B cell (primary cell): ENCODE measurements at regions not wholly inside any gene's neighbourhood (a gene's known extent, or its start where the extent isn't known, plus 50 kb on each side); places are given as distances from the start of the nearest gene placed in this dataset.

Experiments
- ATAC-seq: fragments of 200-7000 bp; cut with Tn5 transposase; one replicate; pipeline ENCODE4 v1.10.0; 2021; ENCODE audit warnings: low read depth, mild to moderate bottlenecking, moderate number of reproducible peaks, moderate library complexity
- CTCF ChIA-PET: fragments of 350-600 bp; sonication (Branson Sonifier 250); formaldehyde crosslinking; loops from one replicate; lab custom pipeline; 2021; ENCODE audit warnings: antibody characterized with exemption, inconsistent platforms; lab: Charles Lee
- POLR2A ChIA-PET: fragments of 350-600 bp; sonication (Branson Sonifier 250); formaldehyde crosslinking; loops from one replicate; lab custom pipeline; 2021; ENCODE audit warnings: antibody characterized with exemption; lab: Charles Lee
- DNase-seq: peaks from one replicate; pipeline ENCODE4 v3.0.0; 2013
- H2AFZ ChIP-seq: 2 replicates; pipeline ENCODE4 v1.6.1; 2012; ENCODE audit warnings: mild to moderate bottlenecking, low read depth, low read length; ENCODE audit not compliant: insufficient read depth, poor library complexity, severe bottlenecking
- H3K27ac ChIP-seq, 2 donors: 1 replicate in 1 of 2; 2 replicates in 1 of 2; pipeline ENCODE4 v1.5.1; 2012 to 2013; ENCODE audit warnings: low read length in 2 of 2, mild to moderate bottlenecking in 2 of 2, moderate library complexity in 1 of 2
- H3K27me3 ChIP-seq, 4 experiments: fragments of 200-600 bp in 1 of 4; sonication (generic) in 1 of 4; replicated peaks in 1 of 4; 1 replicate in 2 of 4; 2 replicates in 2 of 4; pipeline versions ENCODE4 v1.6.1 to v1.7.0; 2013 to 2016; ENCODE audit warnings: low read length in 3 of 4, mild to moderate bottlenecking in 2 of 4, mixed read lengths in 1 of 4, moderate library complexity in 1 of 4; ENCODE audit not compliant: insufficient read depth in 4 of 4, control insufficient read depth in 3 of 4; ENCODE audit errors: control extremely low read depth in 1 of 4
- H3K36me3 ChIP-seq, 2 experiments: replicated peaks in 1 of 2; 1 replicate in 1 of 2; 2 replicates in 1 of 2; pipeline versions ENCODE4 v1.6.1 to v1.7.1; 2013; ENCODE audit warnings: low read length in 1 of 2; ENCODE audit not compliant: insufficient read depth in 2 of 2, control insufficient read depth in 1 of 2; ENCODE audit errors: control extremely low read depth in 1 of 2, extremely low read depth in 1 of 2
- H3K4me1 ChIP-seq, 2 donors: fragments of 200-600 bp in 1 of 2; sonication (generic) in 1 of 2; 1 replicate in 1 of 2; 2 replicates in 1 of 2; pipeline versions ENCODE4 v1.5.1 to v1.6.1; 2013 to 2017; ENCODE audit warnings: low read length in 2 of 2; ENCODE audit not compliant: control insufficient read depth in 2 of 2, insufficient read depth in 2 of 2
- H3K4me2 ChIP-seq: replicated peaks from 2 replicates; pipeline ENCODE3; 2012; ENCODE audit warnings: mild to moderate bottlenecking, low read depth, low read length; ENCODE audit not compliant: poor library complexity, severe bottlenecking
- H3K4me3 ChIP-seq, 5 experiments: fragments of 200-600 bp in 1 of 5; sonication (generic) in 1 of 5; 1 replicate in 3 of 5; 2 replicates in 2 of 5; pipeline versions ENCODE4 v1.5.1 to v1.7.0; 2011 to 2016; ENCODE audit warnings: low read length in 4 of 5, mild to moderate bottlenecking in 4 of 5, low read depth in 2 of 5, control low read depth in 1 of 5, moderate library complexity in 1 of 5; ENCODE audit not compliant: insufficient read depth in 1 of 5; ENCODE audit errors: control extremely low read depth in 1 of 5, extremely low read depth in 1 of 5
- H3K79me2 ChIP-seq: fragments of 200-600 bp; sonication (generic); one replicate; pipeline ENCODE4 v1.6.0; 2016; ENCODE audit warnings: low read length; ENCODE audit not compliant: control insufficient read depth, insufficient read depth
- H3K9ac ChIP-seq: fragments of 200-600 bp; sonication (generic); 2 replicates; pipeline ENCODE4 v1.6.1; 2017; ENCODE audit warnings: mild to moderate bottlenecking, low read length, moderate library complexity
- H3K9me3 ChIP-seq, 3 donors: one replicate each; pipeline versions ENCODE4 v1.6.1 to v1.7.1; 2013; ENCODE audit warnings: low read length in 2 of 3; ENCODE audit not compliant: control insufficient read depth in 2 of 3, insufficient read depth in 1 of 3; ENCODE audit errors: control extremely low read depth in 1 of 3
- H4K20me1 ChIP-seq: 2 replicates; pipeline ENCODE4 v1.6.0; 2012; ENCODE audit warnings: mild to moderate bottlenecking, low read length; ENCODE audit not compliant: insufficient read depth, control insufficient read depth, poor library complexity, severe bottlenecking
- H3K27ac Mint-ChIP-seq: one replicate; pipeline ENCODE4 v1.8.0; 2021; ENCODE audit warnings: mixed read lengths
- H3K27me3 Mint-ChIP-seq: one replicate; pipeline ENCODE4 v1.8.0; 2021; ENCODE audit warnings: mixed read lengths
- H3K4me1 Mint-ChIP-seq: one replicate; pipeline ENCODE4 v1.8.0; 2021; ENCODE audit warnings: mixed read lengths
- H3K4me3 Mint-ChIP-seq: one replicate; pipeline ENCODE4 v1.8.0; 2021; ENCODE audit warnings: mixed read lengths
- H3K9me3 Mint-ChIP-seq: one replicate; pipeline ENCODE4 v1.8.0; 2022; ENCODE audit warnings: mixed read lengths; ENCODE audit not compliant: insufficient read depth
- EZH2 ChIP-seq: IDR thresholded peaks from 2 replicates; pipeline ENCODE4 v1.6.1; 2012; ENCODE audit warnings: borderline replicate concordance, low read depth, mild to moderate bottlenecking, moderate library complexity, low read length; ENCODE audit not compliant: insufficient read depth, poor library complexity, severe bottlenecking
- WGBS: methylation state at CpG from one replicate; pipeline ENCODE4 v1.1.5; 2013; ENCODE audit warnings: missing lambda C conversion rate; ENCODE audit not compliant: insufficient coverage; 5-methylcytosine and 5-hydroxymethylcytosine counted together
- intact Hi-C: fragments of 100-400 bp; cut with micrococcal nuclease; formaldehyde crosslinking; loops from one replicate; pipeline ENCODE4 v1.10.0; 2022
- TF ChIP-seq, protein P1 (sequence below): fragments of 200-600 bp; IDR thresholded peaks from one replicate; pipeline ENCODE4 v1.8.0; 2022; ENCODE audit warnings: antibody characterized with exemption, mild to moderate bottlenecking

DNA sequence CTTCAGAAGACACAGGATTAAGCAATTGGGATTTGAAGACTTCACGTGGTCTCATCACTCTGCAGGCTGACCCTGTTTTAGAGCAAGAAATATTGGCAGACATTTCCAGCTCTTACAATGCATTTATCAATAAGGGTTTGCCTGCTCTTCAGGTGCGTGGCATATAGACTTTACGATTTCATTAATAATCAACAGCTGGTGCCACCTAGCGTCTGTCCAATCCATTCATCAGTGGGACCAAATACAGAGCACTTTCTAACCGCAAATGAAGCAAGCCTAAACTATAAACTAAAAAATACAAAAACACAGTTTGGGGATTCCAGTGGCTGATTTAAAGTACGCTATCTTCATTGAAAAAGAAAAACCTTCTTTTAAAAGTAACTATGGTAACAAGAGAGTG is 125.4 kb upstream of the DMD start:
- POLR2A ChIA-PET, result no interaction called here
- no peak overlapping the region for H3K9ac ChIP-seq
- 17% methylated on average over 3 of the region's 6 CpGs for WGBS
- intact Hi-C loops, result no loop called here
- no peaks in the 10 kb centered on the region for H3K9me3 Mint-ChIP-seq
- H3K36me3 ChIP-seq, result no peaks in the 10 kb centered on the region
- no peak overlapping the region for H3K4me2 ChIP-seq
- no peak overlapping the region for H2AFZ ChIP-seq
- ATAC-seq, result no peak
- H3K27me3 Mint-ChIP-seq, result no peaks in the 10 kb centered on the region
- no peaks in the 10 kb centered on the region for H3K79me2 ChIP-seq
- no peaks in the 10 kb centered on the region for H3K4me1 Mint-ChIP-seq
- H3K4me3 Mint-ChIP-seq, result no peak overlapping the region
- DNase-seq, result no peak
- H3K27me3 ChIP-seq, result no peaks in the 10 kb centered on the region
- H4K20me1 ChIP-seq, result no peaks in the 10 kb centered on the region
- no peak overlapping the region for H3K4me3 ChIP-seq
- TF ChIP-seq, protein P1, sequence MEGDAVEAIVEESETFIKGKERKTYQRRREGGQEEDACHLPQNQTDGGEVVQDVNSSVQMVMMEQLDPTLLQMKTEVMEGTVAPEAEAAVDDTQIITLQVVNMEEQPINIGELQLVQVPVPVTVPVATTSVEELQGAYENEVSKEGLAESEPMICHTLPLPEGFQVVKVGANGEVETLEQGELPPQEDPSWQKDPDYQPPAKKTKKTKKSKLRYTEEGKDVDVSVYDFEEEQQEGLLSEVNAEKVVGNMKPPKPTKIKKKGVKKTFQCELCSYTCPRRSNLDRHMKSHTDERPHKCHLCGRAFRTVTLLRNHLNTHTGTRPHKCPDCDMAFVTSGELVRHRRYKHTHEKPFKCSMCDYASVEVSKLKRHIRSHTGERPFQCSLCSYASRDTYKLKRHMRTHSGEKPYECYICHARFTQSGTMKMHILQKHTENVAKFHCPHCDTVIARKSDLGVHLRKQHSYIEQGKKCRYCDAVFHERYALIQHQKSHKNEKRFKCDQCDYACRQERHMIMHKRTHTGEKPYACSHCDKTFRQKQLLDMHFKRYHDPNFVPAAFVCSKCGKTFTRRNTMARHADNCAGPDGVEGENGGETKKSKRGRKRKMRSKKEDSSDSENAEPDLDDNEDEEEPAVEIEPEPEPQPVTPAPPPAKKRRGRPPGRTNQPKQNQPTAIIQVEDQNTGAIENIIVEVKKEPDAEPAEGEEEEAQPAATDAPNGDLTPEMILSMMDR, result no peak
- no peak for TF ChIP-seq EZH2
- H3K4me1 ChIP-seq, result no peaks in the 10 kb centered on the region
- no peak overlapping the region for H3K27ac ChIP-seq
- H3K9me3 ChIP-seq, result no peaks in the 10 kb centered on the region
- H3K27ac Mint-ChIP-seq, result no peak overlapping the region
- CTCF ChIA-PET, result no interaction called here

DNA sequence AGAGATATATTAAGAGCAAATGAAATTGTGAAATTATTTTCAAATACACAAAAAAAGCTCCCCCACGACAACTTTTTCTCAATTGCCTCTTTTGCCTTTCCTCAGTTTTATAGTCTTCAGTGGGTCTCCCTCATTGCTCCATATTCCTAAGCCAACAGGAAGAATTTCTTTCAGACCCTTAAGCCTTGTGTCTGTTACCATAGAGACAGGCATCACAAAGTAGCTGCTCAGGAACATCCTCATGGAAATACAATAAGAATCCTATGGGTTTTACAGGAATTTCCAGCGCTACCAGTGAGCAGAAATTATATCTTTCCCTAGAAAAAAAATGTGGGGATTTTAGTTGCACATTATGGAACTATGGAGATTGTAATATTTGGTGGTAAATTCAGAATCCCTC is 121.9 kb upstream of the DMD start:
- Mint-ChIP-seq H3K4me3 (no peak overlapping the region), H3K27me3 (no peaks in the 10 kb centered on the region), H3K27ac (no peak overlapping the region), H3K9me3 (no peaks in the 10 kb centered on the region), H3K4me1 (no peaks in the 10 kb centered on the region)
- Histone ChIP-seq H3K27ac (no peak overlapping the region), H3K4me3 (no peak overlapping the region), H3K27me3 (no peaks in the 10 kb centered on the region), H3K4me1 (no peaks in the 10 kb centered on the region), H3K9ac (no peak overlapping the region), H2AFZ (no peak overlapping the region), H3K9me3 (no peaks in the 10 kb centered on the region), H4K20me1 (no peaks in the 10 kb centered on the region), H3K36me3 (no peaks in the 10 kb centered on the region), H3K4me2 (no peak overlapping the region), H3K79me2 (no peaks in the 10 kb centered on the region)
- DNase-seq (no peak), ATAC-seq (no peak)
- ChIA-PET CTCF (no interaction called here), POLR2A (no interaction called here)
- intact Hi-C loops, result no loop called here
- TF ChIP-seq EZH2, result no peak
- no CpG with 5 or more reads among the region's 2 CpGs for WGBS
